NCI-H187 treated with DMSO at 0.1 percent for 48 hours (cell line): ENCODE measurements at regions not wholly inside any gene's neighbourhood (a gene's known extent, or its start where the extent isn't known, plus 50 kb on each side); places are given as distances from the start of the nearest gene placed in this dataset.

Experiments
- DNase-seq: peaks from one replicate; lab custom pipeline; 2025; lab: John Stamatoyannopoulos, UW

GRCh38 chr15:85889956-85890619 is 95.4 kb upstream of the KLHL25 start:
- DNase-seq: no peak

GRCh38 chr15:85890620-85890980 is 95.9 kb upstream of the KLHL25 start:
- no peak for DNase-seq

GRCh38 chr15:85891470-85891869 is 96.7 kb upstream of the KLHL25 start:
- no peak for DNase-seq

GRCh38 chr15:85892232-85892631 is 97.5 kb upstream of the KLHL25 start:
- DNase-seq: no peak

GRCh38 chr15:85897207-85897894 is 102.6 kb upstream of the KLHL25 start:
- DNase-seq: no peak

GRCh38 chr15:85897895-85898717 is 103.4 kb upstream of the KLHL25 start:
- DNase-seq: no peak

GRCh38 chr15:85899927-85900326 is 105.2 kb upstream of the KLHL25 start:
- DNase-seq: no peak

- DNase-seq: no peak
These were observed 111.2 kb upstream of the KLHL25 start for GRCh38 chr15:85905751-85906450.

GRCh38 chr15:85906640-85907039 is 111.9 kb upstream of the KLHL25 start:
- no peak for DNase-seq

- no peak for DNase-seq
These were observed 116.1 kb upstream of the KLHL25 start for GRCh38 chr15:85910834-85911233.

GRCh38 chr15:85913461-85913860 is 118.7 kb upstream of the KLHL25 start:
- DNase-seq: no peak

GRCh38 chr15:85920956-85921355 is 126.2 kb upstream of the KLHL25 start:
- DNase-seq: no peak

- no peak for DNase-seq
These were observed 129.4 kb upstream of the KLHL25 start for GRCh38 chr15:85924088-85924487.

- no peak for DNase-seq
These were observed 131.0 kb upstream of the KLHL25 start for GRCh38 chr15:85925649-85926237.

GRCh38 chr15:85926834-85927233 is 132.1 kb upstream of the KLHL25 start:
- DNase-seq: no peak

GRCh38 chr15:85927931-85928537 is 133.3 kb upstream of the KLHL25 start:
- DNase-seq: no peak

- no peak for DNase-seq
These were observed 135.1 kb upstream of the KLHL25 start for GRCh38 chr15:85929786-85930185.

GRCh38 chr15:85932391-85932790 is 137.7 kb upstream of the KLHL25 start:
- DNase-seq: no peak

GRCh38 chr15:85934691-85935090 is 140.0 kb upstream of the KLHL25 start:
- no peak for DNase-seq

GRCh38 chr15:85935182-85935581 is 140.5 kb upstream of the KLHL25 start:
- no peak for DNase-seq

- no peak for DNase-seq
These were observed 142.0 kb upstream of the AGBL1 start for GRCh38 chr15:85937661-85938060.
